Activated CD8-positive, alpha-beta memory T cell treated with anti-CD3 and anti-CD28 coated beads, Interleukin-2, amount 50 U/mL, for 48 hours (primary cell): ENCODE measurements at regions not wholly inside any gene's neighbourhood (a gene's known extent, or its start where the extent isn't known, plus 50 kb on each side); places are given as distances from the start of the nearest gene placed in this dataset.

Experiments
- DNase-seq: peaks from one replicate; pipeline ENCODE4 v3.0.0-alpha.2; 2020

- DNase-seq = no peak
These were observed 56.9 kb upstream of the SIMC1 start for GRCh38 chr5:176181271-176181855.

- no peak for DNase-seq
These were observed 54.7 kb upstream of the SIMC1 start for GRCh38 chr5:176183321-176184074.

- no peak for DNase-seq
These were observed 53.6 kb upstream of the SIMC1 start for GRCh38 chr5:176184608-176185132.

GRCh38 chr5:176185133-176185733 lies 53.0 kb upstream of the SIMC1 start:
- no peak for DNase-seq

- no peak for DNase-seq
These were observed 52.1 kb upstream of the SIMC1 start for GRCh38 chr5:176186107-176186506.

GRCh38 chr5:176187276-176188062 lies 50.8 kb upstream of the SIMC1 start:
- DNase-seq = no peak

- DNase-seq = no peak
These were observed 50.1 kb upstream of the SIMC1 start for GRCh38 chr5:176188085-176188484.
